ENCODE measurements at regions not wholly inside any gene's neighbourhood (a gene's known extent, or its start where the extent isn't known, plus 50 kb on each side); places are given as distances from the start of the nearest gene placed in this dataset.

DNA sequence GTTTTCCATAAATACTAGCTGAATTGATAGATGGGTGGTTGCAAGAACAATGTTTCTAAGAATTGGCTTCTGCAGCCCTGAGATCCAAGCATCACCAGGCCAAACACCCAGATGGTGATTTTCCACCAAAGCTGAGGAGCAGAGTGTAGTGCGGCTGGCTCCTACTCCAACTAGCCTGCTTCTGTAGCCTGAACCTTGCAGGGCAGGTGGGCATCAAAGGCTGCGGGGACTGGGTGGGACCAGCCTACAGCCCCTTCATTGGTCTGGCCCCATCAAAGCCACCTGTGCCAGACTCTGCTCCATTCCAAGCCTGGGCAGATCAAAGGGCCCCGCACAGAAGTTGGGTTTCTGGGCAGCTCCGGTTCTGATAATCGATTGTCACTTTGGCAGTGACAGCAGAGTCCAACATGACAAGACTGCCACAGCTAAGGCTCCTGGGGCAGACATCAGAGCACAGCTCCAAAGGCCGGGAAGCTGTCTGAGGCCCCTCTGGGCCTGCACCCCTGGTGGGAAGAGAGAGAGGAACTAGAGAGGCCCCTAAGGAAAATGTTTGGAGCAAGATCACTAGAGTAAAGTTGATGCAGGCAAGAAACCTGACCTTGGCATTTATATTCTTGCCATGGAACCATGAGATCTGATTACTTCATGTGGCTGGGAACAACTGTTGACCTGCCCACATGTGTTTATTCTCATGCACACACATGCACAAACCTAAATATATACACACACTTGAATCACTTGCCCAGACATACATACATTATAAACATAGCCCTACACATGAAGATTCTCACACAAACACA, 582.9 kb downstream of the INSC start:
- no peak for DNase-seq (ENCODE audit: low read depth in 2 of 2)

DNA sequence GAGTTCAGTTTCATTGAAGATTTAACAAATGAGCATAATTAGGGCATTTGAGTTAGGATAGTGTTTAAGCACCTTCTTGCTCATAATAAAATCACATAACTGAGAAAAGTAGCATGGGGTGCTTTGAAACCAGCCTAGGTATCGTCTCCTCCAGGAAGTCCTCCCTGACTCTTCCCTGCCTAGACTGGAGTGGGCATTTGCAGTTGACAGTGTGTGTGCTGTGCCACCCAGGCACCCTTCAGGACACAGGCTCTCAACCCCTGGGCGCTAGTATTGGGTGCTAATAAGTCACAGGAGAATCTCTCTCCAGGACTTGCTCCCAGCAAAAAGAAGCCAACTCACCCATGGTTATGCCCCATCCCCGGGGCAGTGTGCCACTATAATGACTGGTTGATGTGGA, 584.1 kb downstream of the INSC start:
- no peak for DNase-seq (ENCODE audit: low read depth in 2 of 2)

DNA sequence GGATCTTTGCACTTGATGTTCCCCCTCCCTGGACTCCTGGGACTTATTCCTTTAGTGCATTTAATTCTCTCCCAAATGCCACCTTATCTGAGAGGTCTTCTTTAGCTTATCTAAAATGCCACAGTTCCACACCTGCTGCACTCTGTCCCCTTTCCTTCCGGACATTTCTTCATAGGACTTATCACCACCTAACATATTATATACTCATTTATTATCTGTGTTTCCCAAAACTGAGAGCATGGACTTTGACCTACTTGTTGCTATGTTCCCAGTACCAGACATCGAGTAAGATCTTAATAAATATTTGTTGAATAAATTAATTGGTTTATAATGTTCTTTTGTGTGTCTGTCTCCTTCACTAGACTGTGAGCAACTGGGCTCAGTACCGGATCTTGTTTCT, 585.3 kb downstream of the INSC start:
- DNase-seq (ENCODE audit: low read depth in 2 of 2), result no peak

DNA sequence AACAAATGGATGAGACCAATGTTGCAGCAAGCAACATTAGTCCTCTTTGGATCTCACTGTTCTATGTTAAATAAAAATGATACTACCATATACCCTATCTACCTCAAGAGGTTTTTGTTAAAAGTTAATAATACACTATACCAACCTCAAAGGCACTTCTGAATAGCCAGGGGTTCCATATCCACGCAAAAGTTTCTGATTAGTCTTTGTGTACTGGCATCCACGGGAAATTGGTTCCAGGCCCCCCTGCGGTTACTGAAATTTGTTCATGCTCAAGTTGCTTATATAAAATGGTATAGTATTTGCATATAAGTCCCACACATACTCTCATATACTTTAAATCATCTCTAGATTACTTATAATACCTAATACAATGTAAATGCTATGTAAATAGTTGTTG, 585.7 kb downstream of the INSC start:
- no peak for DNase-seq (ENCODE audit: low read depth in 2 of 2)

DNA sequence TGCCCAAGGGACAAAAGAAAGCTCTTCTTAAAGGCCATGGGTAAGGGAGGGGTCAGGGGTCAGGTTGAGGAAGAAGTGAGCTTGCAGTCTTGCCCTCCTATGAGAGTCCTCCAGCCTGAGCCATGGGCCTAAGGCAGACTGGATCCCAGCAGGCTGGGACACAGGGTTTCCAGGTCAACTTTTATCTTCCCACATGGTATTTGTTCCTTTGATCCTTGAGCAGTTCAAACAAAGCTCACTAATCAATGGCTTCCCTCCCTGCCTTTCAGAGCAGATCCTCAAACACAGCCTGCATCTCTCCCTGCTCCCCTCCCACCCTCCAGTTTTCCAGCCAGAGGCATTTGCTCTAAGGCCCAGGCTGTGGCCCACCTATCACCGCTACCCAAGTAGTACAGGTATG, 589.3 kb downstream of the INSC start:
- DNase-seq (ENCODE audit: low read depth in 2 of 2), result no peak

DNA sequence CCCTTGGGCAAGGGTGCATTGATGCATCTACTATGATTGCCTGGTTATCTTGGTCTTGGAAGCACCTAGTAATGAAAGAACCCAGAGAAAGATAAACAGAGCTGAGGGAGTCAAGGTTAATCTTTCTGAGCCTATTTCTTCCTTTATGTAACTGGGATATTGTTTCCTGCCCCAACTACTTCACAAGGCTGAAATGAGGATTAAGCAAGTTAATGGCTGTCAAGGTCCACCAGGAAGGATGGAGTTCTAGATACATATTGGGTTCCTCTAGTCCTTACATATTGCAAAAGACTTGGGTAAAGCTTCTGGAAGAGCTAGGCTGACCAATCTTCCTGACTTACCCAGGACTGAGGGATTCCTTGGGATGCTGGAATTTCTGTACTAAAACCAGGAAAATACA, 589.8 kb downstream of the INSC start:
- no peak for DNase-seq (ENCODE audit: low read depth in 2 of 2)

DNA sequence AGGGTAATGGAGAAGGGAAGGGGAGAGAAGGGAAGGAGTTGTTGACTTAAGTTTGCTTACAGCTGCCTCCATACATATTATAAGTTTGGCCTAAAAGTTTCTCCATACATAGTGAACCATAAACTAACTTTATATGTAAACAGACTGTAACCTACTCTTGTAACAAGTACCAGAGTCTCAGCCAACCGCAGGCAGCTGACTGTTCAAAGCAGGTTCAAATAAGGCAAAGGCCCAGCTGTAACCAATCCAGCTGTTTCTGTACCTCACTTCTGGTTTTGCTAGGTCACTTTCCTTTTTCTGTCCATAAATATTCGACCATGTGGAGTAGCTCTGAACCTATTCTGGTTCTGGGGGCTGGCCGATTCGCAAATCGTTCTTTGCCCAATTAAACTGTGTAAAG, 591.2 kb downstream of the INSC start:
- DNase-seq (ENCODE audit: low read depth in 2 of 2), result no peak

DNA sequence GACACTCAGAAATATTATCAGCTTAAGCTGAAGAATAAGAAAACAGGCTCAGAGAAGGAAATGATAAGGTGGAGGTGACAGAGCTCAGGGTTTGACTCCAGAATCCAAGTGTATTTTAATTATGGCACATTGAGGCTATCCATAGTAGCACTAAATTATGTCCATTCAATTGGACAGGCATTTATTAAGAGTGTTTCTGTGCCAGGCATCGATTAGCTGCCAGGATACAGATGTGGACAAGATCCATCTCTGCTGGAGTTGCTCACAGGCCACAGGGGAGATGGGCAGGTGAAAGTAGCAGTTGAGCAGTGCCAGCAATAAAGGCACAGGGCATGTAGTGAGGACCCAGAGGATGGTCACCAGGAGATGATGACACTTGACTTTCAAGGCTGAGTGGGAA, 592.5 kb downstream of the INSC start:
- DNase-seq (ENCODE audit: low read depth in 2 of 2), result no peak

DNA sequence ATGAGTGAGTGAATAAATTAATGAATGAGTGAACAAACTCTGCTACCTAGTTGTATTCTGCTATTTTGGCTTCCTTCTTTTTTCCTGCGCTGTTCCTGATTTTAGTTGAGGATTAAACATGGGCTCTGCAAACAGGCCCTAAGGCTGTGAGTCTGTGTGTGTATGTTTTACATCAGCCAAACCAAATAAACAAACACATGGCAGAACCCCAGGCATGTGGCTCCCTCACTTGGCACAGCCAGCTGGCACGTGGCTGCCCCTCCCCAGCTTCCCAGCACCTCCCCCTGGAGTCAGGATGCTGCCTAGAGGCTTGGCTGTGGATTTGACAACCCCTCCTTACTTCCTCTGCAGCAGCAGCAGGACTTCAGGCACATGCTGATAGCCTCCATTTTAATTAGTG, 593.2 kb downstream of the INSC start:
- DNase-seq (ENCODE audit: low read depth in 2 of 2), result no peak

DNA sequence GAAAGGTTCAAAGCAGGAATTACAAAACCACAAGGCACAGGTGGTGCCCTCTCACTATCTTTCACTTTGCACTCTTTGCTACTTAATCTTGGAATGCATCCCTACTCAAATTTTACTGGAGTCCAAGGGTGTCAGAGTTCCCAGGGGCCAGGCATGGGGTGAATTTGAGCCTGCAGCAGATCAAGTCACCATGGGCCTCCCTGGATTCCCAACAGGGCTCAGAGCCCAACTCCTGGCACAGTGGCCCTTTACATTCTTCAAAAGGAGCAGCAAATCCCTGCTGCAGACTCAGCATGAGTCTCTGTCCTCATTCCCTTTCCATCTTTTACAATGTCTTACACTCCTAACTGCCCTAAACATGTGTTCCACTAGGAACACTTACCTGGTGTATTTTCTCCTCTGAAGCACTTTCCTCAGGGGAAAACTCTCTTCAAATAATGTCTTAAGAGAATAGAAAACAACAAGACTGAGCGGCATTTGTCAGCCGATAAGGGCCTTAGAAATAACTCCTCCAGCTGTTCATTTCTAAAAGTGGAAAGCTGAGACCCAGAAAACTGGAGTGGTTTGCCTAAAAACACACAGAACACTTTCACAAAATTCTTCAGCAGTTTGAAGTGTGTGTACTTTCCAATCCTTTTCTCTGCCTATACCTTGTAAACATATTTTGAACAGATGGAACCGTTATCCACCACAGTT, 596.0 kb downstream of the INSC start:
- no peak for DNase-seq (ENCODE audit: low read depth in 2 of 2)

DNA sequence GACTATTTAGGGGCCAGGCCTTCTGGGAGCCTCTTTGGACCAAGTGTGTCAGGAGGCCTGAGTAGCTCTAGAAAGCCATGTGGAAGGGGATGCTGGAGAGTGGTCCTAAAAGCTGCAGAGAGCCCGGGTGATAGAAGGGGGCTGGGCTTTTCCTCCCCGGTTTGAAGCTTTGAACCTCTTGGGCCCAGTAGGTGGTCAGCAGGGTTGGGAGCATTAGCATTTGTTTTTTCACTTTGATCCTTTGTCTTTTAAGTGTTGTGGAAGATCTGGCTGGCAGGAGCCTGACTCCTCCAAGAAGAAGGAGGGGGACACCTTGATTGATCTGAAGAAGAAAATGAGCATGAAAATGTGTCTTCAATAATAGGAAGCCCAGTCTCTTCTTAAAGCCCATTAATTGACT, 596.6 kb downstream of the INSC start:
- DNase-seq (ENCODE audit: low read depth in 2 of 2), result no peak

DNA sequence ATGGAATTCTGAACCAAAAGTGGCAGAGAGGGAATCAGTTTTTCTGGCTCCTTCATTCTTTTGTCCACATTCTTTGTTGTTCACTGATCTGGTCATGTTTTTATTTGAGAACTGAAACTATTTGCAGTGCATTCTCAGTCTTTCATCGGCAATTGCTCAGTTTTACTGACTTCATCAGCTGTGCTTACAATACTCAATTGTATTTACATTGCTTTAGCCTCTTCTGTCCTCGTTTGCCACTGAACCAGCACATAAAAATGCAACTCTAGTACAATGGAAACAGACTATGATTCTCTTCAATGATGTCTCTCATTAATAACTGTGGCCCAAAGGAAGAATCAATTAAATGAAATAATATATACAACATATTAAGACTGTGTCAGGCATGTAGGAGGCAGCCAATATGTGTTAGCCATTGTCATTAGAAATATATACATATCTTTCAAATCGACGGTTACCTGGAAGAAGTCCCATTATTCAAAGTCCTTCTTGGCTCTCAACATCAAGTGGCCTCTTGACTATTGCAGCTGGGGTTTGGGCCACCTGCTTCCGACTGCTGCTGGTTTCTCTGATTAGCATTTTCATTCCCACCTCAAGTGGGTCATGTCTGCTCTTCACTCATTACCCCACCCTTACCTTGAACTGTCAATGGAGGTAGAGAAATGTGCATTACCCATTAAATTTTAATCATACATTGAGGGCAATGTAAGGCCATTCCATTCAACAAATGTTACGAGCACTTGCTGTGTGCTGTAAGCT, 600.1 kb downstream of the INSC start:
- DNase-seq (ENCODE audit: low read depth in 2 of 2), result no peak

DNA sequence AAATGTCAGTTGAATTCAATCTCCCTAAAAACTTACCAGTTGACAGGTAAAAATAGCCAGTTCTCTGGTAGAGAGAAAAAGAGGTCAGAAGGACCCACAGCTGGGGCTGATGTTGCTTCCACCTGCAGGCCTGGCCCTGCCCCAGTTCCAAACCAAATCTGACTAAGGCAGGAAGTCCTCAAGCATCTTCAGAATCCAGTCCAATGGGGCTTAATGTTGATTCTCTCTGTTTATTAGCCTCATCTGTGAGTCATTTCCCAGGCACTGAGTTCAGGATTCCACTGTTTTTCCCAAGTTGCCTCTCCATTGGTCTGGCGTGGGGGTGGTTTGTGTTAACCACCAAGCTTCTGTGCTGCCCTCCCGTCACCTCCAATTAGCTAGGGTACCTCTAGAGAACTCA, 601.8 kb downstream of the INSC start:
- DNase-seq (ENCODE audit: low read depth in 2 of 2), result no peak

DNA sequence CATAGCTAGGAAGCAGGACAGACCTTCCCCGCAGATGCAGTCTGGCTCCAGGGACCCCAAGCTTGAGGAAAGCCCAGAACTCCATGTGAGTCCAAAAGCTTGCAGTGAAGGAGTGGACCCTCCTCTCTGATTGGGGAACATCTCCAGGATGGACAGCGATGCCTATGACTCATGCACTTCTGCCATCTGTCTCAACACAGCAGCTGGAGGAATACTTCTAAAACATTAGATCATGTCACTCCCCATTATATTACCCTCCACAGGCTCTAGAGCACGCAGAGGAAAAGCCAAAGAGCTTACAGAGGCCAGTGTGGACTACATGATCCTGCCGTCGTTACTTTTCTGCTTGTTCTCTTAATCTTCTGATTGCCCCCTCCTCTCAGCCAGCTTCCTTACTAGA, 605.7 kb downstream of the INSC start:
- no peak for DNase-seq (ENCODE audit: low read depth in 2 of 2)

DNA sequence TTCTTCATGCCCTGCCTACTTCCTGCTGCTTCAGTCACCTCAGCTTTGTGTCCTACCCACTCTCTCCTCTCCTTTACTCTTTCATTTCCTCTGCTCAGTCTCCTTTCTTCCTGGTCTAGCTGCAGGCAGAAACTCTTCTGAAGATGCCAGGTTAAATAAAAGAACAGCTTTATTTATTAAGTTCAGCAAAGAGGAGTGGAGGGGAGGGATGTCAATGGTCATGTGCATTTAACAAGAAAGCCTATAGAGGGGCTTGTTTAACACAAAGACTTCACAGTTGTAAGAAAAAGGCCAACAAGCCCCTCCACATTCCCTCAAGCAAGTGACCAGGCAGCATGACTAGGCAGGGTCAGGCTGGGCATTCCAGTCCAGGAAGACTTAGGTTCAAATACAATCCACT, 609.2 kb downstream of the INSC start:
- no peak for DNase-seq (ENCODE audit: low read depth in 2 of 2)

DNA sequence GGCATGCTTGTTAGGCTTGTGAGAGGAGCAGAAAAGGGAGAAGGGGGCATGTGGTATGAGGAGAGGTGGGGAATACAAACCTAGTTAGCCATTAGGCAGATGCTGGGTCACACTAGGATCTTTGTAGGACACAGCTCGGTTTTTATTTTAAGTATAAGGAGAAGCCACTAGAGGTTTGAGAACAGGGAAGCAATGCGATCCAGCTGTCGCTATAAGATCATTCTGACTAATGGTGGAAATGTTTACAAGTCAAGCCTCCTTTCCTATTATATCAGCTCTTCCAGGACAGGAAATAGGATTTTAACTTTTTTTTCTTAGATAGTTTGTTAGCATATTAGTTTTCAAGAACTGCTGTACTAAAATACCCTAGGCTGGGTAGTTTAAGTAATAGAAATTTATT, 609.9 kb downstream of the INSC start:
- DNase-seq (ENCODE audit: low read depth in 2 of 2), result no peak

DNA sequence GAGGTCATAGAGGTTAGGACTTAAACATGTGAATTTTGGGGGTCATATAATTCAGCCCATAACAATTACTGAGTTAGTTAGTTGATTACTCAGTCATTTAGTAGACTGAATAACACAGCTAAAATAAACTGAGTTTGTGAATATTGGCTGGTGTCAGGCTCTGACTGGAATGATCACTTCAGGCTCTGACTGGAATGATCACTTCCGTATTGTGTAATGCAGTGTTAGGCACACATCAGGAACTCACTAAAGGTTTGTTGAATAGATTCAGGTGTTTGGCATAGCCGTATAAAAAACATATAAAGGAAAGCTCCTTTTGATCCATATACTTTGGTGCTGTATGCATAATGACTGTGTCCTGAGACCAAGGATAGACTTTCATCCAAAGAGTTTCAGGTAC, 610.5 kb downstream of the INSC start:
- no peak for DNase-seq (ENCODE audit: low read depth in 2 of 2)

DNA sequence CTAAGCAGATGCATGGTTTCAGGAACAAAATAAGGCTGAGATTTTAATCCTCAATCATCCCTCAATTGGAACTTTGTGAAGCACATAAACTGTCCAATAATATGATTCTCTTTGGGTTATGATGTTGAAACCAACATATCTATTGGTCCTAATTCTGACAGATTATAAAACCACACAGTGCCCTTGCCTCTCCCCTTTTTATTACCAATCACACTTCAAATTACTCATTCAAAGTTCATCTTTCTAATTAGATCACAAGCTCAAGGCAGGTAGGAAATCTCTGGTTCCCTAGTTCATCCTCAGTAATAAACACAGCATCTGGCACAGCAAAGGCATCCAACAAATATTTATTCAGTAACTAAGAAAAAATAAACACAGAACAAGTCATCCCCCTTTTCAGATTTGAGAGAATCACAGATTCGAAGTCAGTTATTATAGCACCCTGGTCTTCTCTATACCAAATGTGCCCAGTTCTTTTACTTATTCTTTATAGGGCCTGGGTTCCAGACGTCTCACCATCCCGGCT, 611.6 kb downstream of the INSC start:
- DNase-seq (ENCODE audit: low read depth in 2 of 2), result no peak

DNA sequence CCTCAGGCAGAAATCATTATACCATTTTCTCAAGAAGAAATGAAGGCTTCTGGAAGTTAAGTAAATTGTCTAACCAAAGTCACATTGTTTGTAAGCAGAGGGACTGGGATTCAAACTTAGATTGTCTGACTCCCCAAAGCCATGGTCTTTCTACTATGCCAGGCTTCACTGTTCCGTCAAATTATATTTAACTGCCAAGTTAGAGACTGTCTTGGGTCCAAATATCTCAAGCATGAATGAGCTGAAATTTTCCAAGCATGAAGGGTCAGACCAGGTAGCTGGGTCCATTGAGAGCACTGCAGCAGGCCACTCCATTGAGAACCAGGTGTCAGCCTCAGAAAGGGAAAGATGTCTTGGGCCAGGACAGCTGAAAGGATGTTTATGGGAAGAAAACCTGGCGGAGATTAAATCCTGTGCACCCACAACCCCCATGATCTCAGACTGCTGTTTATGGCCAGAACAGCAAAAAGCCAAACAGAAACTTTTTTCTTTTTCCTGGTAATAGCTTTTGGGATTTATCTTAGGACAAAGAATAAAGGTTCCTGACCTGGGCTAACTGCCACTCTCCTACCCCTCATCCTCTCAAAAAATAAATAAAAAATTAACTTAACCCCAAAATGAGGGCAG, 612.3 kb downstream of the INSC start:
- no peak for DNase-seq (ENCODE audit: low read depth in 2 of 2)

DNA sequence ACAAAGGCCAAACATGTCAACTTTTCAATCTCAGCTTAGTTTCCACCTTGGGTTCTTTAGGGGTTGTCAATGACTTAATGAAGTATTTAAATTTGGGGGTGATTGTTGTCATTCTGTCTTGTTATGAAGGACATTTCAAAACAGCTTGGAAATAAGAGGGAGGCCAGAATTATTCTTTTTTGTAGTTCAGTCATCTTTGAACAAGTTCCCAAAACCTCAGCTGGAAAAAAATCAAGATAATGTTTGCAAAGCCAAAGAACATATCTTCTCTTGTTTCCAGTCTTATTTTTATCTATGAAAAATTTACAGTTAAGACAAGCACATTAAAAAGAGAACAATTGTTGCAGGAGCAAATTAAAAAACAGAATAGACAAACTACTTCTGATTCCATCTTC, 612.8 kb downstream of the INSC start:
- no peak for DNase-seq (ENCODE audit: low read depth in 2 of 2)

DNA sequence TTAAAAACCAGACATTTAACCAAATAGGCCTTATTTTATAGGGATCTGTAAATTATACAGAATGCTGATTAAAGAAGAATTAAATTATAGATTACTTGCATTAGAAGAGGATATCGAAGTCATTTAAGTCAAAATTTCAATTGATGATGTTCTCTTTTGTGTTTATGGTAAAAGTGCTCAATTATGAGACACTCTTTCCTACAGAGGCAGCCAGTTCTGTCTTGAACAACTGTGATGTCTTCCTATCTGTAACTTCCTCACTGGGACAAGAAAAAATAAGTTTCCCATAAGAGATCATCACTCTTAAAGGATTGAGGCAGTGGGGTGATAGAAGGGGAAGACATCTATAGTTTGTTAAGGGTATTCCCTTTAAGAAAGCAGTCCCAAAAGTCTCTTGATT, 613.5 kb downstream of the INSC start:
- DNase-seq (ENCODE audit: low read depth in 2 of 2), result no peak

All from stimulated activated CD8-positive, alpha-beta memory T cell treated with anti-CD3 and anti-CD28 coated beads, Interleukin-7, amount 100 ng/mL, for 1 hour (primary cell).